ENCODE measurements at regions not wholly inside any gene's neighbourhood (a gene's known extent, or its start where the extent isn't known, plus 50 kb on each side); places are given as distances from the start of the nearest gene placed in this dataset.

DNA sequence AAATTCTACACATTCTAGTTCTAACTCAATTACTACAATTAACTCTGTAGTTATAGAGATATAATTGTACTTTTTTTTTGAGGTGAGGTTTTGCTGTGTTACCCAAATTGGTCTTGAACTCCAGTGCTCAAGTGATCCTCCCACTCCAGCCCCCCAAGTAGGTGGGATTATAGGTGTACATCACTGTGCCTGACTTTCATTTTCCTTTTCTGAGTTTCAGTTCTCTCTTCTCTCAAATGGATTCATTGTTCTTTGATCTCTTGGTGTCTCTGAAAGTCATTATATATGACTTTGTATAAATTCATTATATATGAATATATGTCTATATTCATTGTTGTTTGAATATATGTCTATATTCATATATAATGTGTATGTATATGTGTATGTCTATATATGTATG is 74.0 kb upstream of the GALNT2 start:
- no peaks in the 10 kb centered on the region for H3K9me3 ChIP-seq
- no peaks in the 10 kb centered on the region for H3K27me3 ChIP-seq
- H3K4me1 ChIP-seq = peaks cover 17 to 27% of the 10 kb centered on the region in 2 donors
- intact Hi-C loops (cut with DNase I; ENCODE audit: low total_unique reads) = loop anchor here (10.0 kb wide), 1 partner anchor 328 kb away; no protein-coding TSS in a partner anchor
- no peaks in the 10 kb centered on the region for H3K36me3 ChIP-seq
- no peak for DNase-seq
- in situ Hi-C loops (cut with MboI; ENCODE audit: low sequenced_read_pairs in 4 of 4) = loop anchor here in 1 of 4 donors (25.0 kb wide), 1 partner anchor 331 kb away; no protein-coding TSS in a partner anchor
- no peak for ATAC-seq
- no peak overlapping the region for H3K27ac ChIP-seq
- TF ChIP-seq POLR2A (IDR thresholded peaks at IDR 0.05) = no peak
- TF ChIP-seq, protein P1, sequence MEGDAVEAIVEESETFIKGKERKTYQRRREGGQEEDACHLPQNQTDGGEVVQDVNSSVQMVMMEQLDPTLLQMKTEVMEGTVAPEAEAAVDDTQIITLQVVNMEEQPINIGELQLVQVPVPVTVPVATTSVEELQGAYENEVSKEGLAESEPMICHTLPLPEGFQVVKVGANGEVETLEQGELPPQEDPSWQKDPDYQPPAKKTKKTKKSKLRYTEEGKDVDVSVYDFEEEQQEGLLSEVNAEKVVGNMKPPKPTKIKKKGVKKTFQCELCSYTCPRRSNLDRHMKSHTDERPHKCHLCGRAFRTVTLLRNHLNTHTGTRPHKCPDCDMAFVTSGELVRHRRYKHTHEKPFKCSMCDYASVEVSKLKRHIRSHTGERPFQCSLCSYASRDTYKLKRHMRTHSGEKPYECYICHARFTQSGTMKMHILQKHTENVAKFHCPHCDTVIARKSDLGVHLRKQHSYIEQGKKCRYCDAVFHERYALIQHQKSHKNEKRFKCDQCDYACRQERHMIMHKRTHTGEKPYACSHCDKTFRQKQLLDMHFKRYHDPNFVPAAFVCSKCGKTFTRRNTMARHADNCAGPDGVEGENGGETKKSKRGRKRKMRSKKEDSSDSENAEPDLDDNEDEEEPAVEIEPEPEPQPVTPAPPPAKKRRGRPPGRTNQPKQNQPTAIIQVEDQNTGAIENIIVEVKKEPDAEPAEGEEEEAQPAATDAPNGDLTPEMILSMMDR (IDR thresholded peaks at IDR 0.05 in 4 of 5, conservative IDR thresholded peaks at IDR 0.05 in 1 of 5) = no peak
- H3K4me3 ChIP-seq = no peak overlapping the region

DNA sequence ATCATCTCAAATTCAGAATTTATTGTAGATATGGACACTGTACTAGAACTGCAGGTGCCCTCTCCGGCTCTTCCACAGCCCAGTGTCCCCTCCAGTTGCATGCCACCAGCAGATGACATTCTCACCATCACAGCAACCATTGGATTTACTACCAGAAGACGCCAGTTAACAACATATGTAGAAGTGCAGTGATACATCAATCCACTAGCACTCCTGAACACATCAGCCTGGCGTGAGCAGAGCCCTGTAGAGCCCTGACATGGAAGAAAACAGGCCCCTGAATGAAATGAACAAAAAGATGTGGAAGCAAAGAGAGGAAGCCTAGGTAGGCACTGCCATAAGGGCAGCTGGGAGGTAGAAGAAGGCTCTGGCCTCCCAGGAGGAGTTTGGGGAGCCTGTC is 73.1 kb upstream of the GALNT2 start:
- ATAC-seq = no peak
- intact Hi-C loops (cut with DNase I; ENCODE audit: low total_unique reads) = loop anchor here (10.0 kb wide), 1 partner anchor 329 kb away; no protein-coding TSS in a partner anchor

DNA sequence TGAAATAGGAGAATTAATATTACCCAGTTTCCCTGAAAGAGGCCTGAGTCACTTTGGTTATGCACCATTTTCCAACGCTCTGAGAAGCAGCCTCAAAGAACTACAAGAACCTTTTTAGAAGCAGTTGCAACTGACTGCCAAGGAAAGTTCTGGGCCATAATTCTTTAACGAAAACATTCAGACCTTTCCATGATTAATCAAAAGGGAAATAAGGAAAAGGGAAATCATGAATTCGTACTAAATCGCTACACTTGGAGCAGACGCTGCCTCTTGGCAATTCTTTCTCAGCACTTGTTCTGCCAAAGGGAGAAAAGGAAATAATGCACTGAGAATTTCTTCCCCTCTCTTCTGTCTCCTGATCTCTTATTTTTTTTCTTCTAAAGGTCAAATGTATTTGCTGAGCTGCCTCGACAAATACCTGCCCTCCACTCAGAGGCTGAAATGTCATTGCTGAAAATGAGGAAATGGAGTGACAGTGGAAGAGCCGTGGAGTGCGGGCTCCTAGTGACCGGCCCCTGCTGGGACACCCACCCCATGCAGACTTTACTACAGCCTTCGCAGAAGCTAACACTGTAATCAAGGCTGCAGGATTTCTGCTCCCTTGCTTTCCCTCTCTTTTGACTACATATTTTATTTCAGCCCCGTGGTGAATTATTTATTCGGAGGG is 67.9 kb upstream of the GALNT2 start:
- Histone ChIP-seq H3K27ac (peak overlapping the region in 2 of 4 donors; percentile 2 to 24), H3K4me1 (peaks cover 7 to 21% of the 10 kb centered on the region in 2 donors), H3K36me3 (no peaks in the 10 kb centered on the region), H3K9me3 (no peaks in the 10 kb centered on the region), H3K27me3 (no peaks in the 10 kb centered on the region), H3K4me3 (no peak overlapping the region)
- no peak for TF ChIP-seq POLR2A (IDR thresholded peaks at IDR 0.05)
- TF ChIP-seq, protein P1 (IDR thresholded peaks at IDR 0.05 in 4 of 5, conservative IDR thresholded peaks at IDR 0.05 in 1 of 5) = no peak
- no peak for ATAC-seq
- in situ Hi-C loops (cut with MboI; ENCODE audit: low sequenced_read_pairs in 4 of 4) (loop anchor here in 1 of 4 donors (25.0 kb wide), 1 partner anchor 337 kb away; no protein-coding TSS in a partner anchor), intact Hi-C loops (cut with DNase I; ENCODE audit: low total_unique reads) (loop anchor here (10.0 kb wide), 1 partner anchor 334 kb away; no protein-coding TSS in a partner anchor)
- DNase-seq = no peak

More for the DNA sequence above, 73.1 kb upstream of the GALNT2 start:
- TF ChIP-seq, protein P1 (IDR thresholded peaks at IDR 0.05 in 4 of 5, conservative IDR thresholded peaks at IDR 0.05 in 1 of 5) = no peak
- no peak for TF ChIP-seq POLR2A (IDR thresholded peaks at IDR 0.05)
- H3K27ac ChIP-seq = no peak overlapping the region
- no peaks in the 10 kb centered on the region for H3K27me3 ChIP-seq
- peaks cover 12 to 20% of the 10 kb centered on the region in 2 donors for H3K4me1 ChIP-seq
- in situ Hi-C loops (cut with MboI; ENCODE audit: low sequenced_read_pairs in 4 of 4) = loop anchor here in 1 of 4 donors (25.0 kb wide), 1 partner anchor 332 kb away; no protein-coding TSS in a partner anchor
- DNase-seq = no peak
- no peaks in the 10 kb centered on the region for H3K36me3 ChIP-seq
- no peaks in the 10 kb centered on the region for H3K9me3 ChIP-seq
- no peak overlapping the region for H3K4me3 ChIP-seq

DNA sequence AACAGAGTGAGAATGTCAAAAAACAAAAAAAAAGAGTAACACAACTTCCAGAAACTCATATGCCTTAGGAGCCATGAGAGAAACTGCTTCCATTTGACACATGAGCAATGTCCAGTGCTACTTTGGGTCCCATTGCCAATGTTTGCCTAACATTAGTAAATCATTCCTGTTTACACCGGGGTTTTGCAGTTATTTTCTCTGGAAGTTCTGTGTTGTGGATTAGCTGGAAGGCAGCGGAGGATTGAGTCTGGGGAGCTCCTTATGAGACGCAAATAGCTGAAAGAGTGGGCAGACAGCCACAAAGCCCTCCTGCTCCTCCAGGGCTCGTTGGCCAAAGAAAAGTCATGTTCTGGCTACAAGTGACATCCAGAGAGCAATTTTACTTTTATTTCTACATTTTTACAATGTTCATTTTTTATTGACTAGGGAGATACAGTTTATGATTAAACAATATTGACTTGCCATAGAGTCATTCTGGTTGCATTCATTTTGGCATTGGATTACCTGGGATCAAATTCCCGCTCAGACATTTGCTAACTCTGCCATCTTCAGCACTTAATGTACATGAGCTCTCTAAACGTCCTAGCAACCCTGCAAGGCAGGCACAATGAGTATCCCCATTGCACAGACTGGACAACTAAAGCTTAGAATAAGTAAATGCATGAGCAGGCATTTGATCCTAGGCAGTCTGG is 66.4 kb upstream of the GALNT2 start:
- Histone ChIP-seq H3K27me3 (no peaks in the 10 kb centered on the region), H3K4me3 (no peak overlapping the region), H3K9me3 (no peaks in the 10 kb centered on the region), H3K36me3 (no peaks in the 10 kb centered on the region), H3K27ac (no peak overlapping the region), H3K4me1 (peaks cover 7 to 21% of the 10 kb centered on the region in 2 donors)
- intact Hi-C loops (cut with DNase I; ENCODE audit: low total_unique reads) = no loop called here
- in situ Hi-C loops (cut with MboI; ENCODE audit: low sequenced_read_pairs in 4 of 4) = no loop called here
- no peak for DNase-seq
- no peak for ATAC-seq
- no peak for TF ChIP-seq POLR2A (IDR thresholded peaks at IDR 0.05)
- TF ChIP-seq, protein P1 (IDR thresholded peaks at IDR 0.05 in 4 of 5, conservative IDR thresholded peaks at IDR 0.05 in 1 of 5) = no peak
